GM12874 (cell line): ENCODE measurements at regions not wholly inside any gene's neighbourhood (a gene's known extent, or its start where the extent isn't known, plus 50 kb on each side); places are given as distances from the start of the nearest gene placed in this dataset.

Source experiments
- CTCF ChIP-seq: IDR thresholded peaks from 2 replicates; pipeline ENCODE4 v1.5.1; 2011; ENCODE audit warnings: low read depth, mild to moderate bottlenecking, control low read depth, low read length, moderate library complexity; ENCODE audit not compliant: insufficient read depth

GRCh38 chr11:56910785-56911184 lies 77.9 kb upstream of the OR5AK2 start:
- TF ChIP-seq CTCF, result no peak

- no peak for TF ChIP-seq CTCF
Observed at GRCh38 chr11:56910046-56910773, 78.5 kb upstream of the OR5AK2 start.

DNA sequence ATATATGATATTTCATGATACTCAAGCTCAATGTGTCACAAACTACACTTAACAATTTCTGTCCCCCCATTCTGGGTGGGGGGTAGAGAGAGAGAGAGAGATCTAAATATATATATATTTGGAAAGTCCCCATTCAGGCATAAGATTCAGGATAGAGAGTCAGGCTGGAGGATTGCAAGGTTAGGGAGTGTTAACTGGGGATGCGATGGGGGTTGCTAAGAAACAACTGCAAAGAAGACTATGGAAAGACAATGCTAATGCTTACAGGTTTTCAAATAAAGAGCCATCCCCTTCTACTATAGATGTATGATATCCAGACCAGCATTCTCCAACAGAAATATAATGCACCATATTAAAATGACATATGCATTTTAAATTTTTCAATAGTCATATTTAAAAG lies 79.2 kb upstream of the OR5AK2 start:
- no peak for TF ChIP-seq CTCF

DNA sequence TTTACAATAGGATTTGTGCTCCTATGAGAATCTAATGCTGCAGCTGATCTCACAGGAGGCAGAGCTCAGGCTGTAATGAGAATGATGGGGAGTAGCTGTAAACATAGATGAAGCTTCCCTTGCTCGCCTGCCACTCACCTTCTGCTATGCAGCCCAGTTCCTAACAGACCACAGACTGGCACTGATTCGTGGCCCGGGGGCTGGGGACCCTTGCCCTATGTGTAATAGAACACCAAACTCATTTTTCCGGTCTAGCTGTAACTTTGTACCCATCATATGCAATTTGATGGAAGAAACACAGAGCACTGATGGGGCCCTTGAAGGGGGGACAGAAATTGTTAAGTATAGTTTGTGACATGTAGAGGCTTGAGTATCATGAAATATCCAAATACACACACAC lies 79.6 kb upstream of the OR5AK2 start:
- TF ChIP-seq CTCF, result no peak

- no peak for TF ChIP-seq CTCF
Observed at GRCh38 chr11:56906683-56907148, 82.0 kb upstream of the OR5AK2 start.

DNA sequence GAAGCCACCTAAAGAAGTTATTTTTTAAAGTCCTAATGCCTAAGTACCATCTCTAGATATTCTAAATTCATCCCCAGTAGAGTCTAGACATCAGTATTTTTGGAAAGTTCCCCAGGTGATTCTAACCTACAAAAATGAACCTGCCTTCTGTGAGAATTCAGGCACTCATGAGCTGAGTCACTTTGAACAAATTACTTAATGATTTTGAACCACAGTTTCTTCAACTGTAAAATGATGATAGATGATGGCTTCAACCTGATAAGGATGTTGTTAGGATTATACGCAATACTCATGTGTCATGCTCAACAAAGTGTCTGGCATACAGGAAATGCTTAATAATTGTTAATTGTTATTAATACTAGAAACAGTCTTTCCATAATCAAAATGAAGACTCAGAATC lies 82.8 kb upstream of the OR5AK2 start:
- TF ChIP-seq CTCF, result no peak

DNA sequence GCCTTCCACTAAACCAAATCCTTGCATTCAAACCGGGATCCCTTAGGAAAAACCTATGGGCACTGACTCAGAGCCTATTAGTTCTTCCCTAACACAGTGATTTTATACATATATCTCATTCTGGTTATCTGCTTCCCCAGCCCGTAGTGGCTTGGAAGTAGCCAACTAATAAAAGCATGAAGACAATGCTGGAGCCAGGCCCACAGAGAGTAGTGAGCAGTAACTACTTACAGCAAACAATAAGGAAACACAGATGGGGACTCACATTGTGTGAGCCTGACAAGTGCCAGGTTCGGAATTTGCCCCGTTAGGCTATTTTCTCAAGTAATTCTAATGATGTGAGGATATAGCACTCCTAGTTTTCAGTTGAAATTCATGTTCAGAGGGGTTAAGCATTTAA lies 83.3 kb upstream of the OR5AK2 start:
- no peak for TF ChIP-seq CTCF
